ENCODE measurements at regions not wholly inside any gene's neighbourhood (a gene's known extent, or its start where the extent isn't known, plus 50 kb on each side); places are given as distances from the start of the nearest gene placed in this dataset.

DNA sequence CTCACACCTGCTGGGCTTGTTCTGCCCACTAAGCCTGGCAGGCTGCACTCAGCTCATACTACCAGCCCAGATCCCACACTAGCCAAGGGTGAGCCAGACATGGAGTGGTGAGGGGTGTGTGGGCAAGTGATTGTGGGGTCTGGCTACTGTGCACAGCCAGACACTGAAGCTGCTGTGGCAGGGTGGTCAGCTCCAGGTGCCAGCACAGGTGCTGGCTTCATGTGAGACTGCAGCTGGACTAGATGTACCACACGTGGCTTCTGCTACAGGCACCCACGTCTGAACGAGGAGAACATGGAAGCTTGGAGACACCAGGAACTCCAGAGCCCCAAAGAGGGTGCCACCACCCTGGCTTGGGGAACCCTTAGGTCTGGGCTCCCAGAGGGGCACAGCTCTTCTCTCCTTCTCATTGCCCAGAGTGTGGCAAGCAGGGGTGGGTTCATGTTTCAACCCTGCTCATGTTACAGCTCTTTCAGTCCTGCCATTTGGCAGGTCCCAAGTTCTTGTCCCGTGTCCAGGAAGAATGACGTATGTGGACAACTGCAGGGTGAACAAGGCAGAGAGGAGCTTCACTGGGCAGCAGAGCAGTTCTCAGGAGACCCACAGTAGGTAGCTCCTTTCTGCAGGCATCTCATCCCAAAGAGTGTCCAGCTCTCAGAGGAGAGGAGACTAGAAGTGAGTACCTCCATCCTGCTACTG is 1624.2 kb upstream of the TMEFF2 start:
- TF ChIP-seq, protein P1, sequence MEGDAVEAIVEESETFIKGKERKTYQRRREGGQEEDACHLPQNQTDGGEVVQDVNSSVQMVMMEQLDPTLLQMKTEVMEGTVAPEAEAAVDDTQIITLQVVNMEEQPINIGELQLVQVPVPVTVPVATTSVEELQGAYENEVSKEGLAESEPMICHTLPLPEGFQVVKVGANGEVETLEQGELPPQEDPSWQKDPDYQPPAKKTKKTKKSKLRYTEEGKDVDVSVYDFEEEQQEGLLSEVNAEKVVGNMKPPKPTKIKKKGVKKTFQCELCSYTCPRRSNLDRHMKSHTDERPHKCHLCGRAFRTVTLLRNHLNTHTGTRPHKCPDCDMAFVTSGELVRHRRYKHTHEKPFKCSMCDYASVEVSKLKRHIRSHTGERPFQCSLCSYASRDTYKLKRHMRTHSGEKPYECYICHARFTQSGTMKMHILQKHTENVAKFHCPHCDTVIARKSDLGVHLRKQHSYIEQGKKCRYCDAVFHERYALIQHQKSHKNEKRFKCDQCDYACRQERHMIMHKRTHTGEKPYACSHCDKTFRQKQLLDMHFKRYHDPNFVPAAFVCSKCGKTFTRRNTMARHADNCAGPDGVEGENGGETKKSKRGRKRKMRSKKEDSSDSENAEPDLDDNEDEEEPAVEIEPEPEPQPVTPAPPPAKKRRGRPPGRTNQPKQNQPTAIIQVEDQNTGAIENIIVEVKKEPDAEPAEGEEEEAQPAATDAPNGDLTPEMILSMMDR (IDR thresholded peaks at IDR 0.05; ENCODE audit: low read depth, low read length), result no peak
- no peak for DNase-seq
- Histone ChIP-seq H3K27ac (no peak overlapping the region), H3K9me3 (ENCODE audit: severe bottlenecking) (no peaks in the 10 kb centered on the region), H3K36me3 (no peaks in the 10 kb centered on the region), H3K27me3 (ENCODE audit: insufficient read depth, low read depth, severe bottlenecking) (no peaks in the 10 kb centered on the region), H3K4me3 (ENCODE audit: low read depth, low read length) (no peak overlapping the region)

DNA sequence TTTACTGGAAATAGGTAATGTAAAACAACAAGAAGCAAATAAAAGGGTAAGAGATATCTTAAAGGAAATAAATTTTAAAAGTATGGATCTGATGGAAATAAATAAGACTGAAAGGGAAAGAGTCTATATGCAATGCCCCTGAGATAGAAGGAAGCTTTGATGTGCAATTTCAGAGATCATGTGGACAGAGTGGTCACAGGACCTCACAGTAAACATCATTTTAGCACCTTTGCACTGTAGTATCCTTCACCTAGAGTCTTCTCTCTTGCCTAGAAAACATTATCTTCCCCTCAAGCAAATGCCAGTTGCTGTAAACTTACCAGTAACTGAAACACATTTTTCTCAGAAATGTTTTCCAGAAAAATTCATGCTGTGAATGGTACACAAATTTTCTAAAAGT is 1621.3 kb upstream of the TMEFF2 start:
- Histone ChIP-seq H3K27me3 (ENCODE audit: insufficient read depth, low read depth, severe bottlenecking) (no peaks in the 10 kb centered on the region), H3K36me3 (no peaks in the 10 kb centered on the region), H3K9me3 (ENCODE audit: severe bottlenecking) (no peaks in the 10 kb centered on the region), H3K27ac (no peak overlapping the region), H3K4me3 (ENCODE audit: low read depth, low read length) (no peak overlapping the region)
- TF ChIP-seq, protein P1 (IDR thresholded peaks at IDR 0.05; ENCODE audit: low read depth, low read length), result no peak
- no peak for DNase-seq

DNA sequence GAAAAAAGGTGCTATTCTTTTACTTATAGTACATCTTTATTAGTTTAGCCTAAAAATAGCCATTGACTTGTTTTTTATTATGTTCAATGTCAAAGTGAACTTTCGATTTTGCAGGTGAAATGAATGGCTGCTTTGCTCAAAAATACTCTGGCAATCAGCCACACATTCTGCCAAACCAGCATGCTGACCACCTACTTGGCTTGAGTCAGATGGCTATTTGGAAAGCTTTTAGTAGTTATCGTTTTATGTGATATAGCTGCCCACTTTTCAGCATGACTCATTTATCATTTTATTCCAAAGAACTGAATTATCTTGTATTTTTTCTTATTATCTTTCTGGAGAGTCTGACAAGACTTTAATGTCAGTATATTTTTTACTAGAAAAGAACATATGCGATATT is 1615.8 kb upstream of the TMEFF2 start:
- Histone ChIP-seq H3K27ac (no peak overlapping the region), H3K9me3 (ENCODE audit: severe bottlenecking) (no peaks in the 10 kb centered on the region), H3K27me3 (ENCODE audit: insufficient read depth, low read depth, severe bottlenecking) (no peaks in the 10 kb centered on the region), H3K4me3 (ENCODE audit: low read depth, low read length) (no peak overlapping the region), H3K36me3 (no peaks in the 10 kb centered on the region)
- TF ChIP-seq, protein P1 (IDR thresholded peaks at IDR 0.05; ENCODE audit: low read depth, low read length), result no peak
- DNase-seq, result no peak

DNA sequence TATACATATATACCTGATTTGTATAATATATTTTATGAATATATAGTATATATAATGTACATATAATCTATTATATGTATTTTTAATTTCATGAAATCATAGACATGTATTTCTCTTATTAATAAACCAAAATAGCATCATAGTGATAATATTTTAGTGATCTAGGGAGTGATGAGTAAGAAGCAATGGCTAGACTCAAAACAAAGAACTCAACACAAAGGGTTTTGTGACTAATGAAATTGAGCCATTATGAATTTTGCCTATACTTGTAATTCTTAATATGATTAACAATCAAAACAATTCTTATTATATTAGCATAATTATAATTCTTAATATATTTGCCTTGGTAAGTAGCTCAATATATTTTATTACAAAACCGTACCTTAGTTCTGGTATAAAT is 1614.1 kb upstream of the TMEFF2 start:
- TF ChIP-seq, protein P1 (IDR thresholded peaks at IDR 0.05; ENCODE audit: low read depth, low read length), result no peak
- no peaks in the 10 kb centered on the region for H3K36me3 ChIP-seq
- DNase-seq, result no peak
- H3K4me3 ChIP-seq (ENCODE audit: low read depth, low read length), result no peak overlapping the region
- H3K9me3 ChIP-seq (ENCODE audit: severe bottlenecking), result no peaks in the 10 kb centered on the region
- H3K27ac ChIP-seq, result no peak overlapping the region
- no peaks in the 10 kb centered on the region for H3K27me3 ChIP-seq (ENCODE audit: insufficient read depth, low read depth, severe bottlenecking)

DNA sequence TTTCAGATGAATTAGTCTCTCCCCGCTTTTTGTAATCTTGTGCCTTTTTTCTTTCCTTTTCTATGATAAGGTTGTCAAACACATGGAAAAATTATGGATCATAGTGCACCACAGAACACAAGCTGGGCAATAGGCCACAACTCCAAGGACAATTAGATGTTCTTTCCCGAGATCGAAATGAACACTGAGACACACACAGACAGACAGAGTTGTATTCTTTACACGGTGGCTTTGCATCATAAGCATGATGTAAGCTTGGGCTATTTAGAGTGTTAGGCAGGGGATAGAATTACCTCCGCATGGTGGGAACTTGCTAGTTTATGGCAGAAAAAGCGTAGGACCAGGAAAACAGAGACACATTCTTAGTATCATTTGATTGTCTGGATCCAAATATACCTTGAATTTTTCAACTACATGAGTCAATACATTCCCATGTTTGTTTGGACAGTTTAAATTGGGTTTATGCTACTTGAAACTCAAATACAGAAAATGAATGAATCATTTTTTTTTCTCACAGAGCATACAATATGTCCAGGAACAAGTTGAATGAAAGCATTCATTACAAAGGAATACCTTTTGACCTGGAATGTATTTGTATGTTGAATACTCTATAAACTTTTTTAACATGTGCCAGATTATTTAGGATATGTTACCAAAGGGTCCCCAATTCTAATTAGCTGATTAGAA is 1611.5 kb upstream of the TMEFF2 start:
- H3K27ac ChIP-seq, result no peak overlapping the region

More for the DNA sequence above, 1611.5 kb upstream of the TMEFF2 start:
- H3K36me3 ChIP-seq, result no peaks in the 10 kb centered on the region
- TF ChIP-seq, protein P1 (IDR thresholded peaks at IDR 0.05; ENCODE audit: low read depth, low read length), result no peak
- H3K9me3 ChIP-seq (ENCODE audit: severe bottlenecking), result no peaks in the 10 kb centered on the region
- no peaks in the 10 kb centered on the region for H3K27me3 ChIP-seq (ENCODE audit: insufficient read depth, low read depth, severe bottlenecking)
- DNase-seq, result no peak
- no peak overlapping the region for H3K4me3 ChIP-seq (ENCODE audit: low read depth, low read length)

Data from WERI-Rb-1 (cell line).